HG02798 (cell line): ENCODE measurements at regions not wholly inside any gene's neighbourhood (a gene's known extent, or its start where the extent isn't known, plus 50 kb on each side); places are given as distances from the start of the nearest gene placed in this dataset.
"Not testable (repeated sequence)": the region's sequence is repeated elsewhere in the genome, so short reads cannot be mapped to it uniquely, and the experiment has no call there.

Source experiments
- ATAC-seq: cut with Tn5 transposase; IDR thresholded peaks from one replicate; pipeline ENCODE4 v1.9.1; 2021; ENCODE audit warnings: mild to moderate bottlenecking; ENCODE audit not compliant: unreplicated experiment, poor library complexity

DNA sequence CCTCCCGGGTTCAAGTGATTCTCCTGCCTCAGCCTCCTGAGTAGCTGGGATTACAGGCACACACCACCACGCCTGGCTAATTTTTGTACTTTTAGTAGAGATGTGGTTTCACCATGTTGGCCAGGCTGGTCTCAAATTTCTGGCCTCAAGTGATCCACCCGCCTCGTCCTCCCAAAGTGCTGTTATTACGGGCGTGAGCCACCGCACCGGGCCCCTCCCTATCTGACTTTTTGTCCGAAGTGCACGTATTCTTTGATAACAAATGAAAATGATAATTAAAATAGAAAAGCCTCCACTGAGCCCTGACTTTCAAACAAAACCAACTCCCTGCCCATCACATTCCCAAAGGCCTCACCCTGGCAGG, 278.6 kb downstream of the TTC6 start:
- ATAC-seq = not testable (repeated sequence)

DNA sequence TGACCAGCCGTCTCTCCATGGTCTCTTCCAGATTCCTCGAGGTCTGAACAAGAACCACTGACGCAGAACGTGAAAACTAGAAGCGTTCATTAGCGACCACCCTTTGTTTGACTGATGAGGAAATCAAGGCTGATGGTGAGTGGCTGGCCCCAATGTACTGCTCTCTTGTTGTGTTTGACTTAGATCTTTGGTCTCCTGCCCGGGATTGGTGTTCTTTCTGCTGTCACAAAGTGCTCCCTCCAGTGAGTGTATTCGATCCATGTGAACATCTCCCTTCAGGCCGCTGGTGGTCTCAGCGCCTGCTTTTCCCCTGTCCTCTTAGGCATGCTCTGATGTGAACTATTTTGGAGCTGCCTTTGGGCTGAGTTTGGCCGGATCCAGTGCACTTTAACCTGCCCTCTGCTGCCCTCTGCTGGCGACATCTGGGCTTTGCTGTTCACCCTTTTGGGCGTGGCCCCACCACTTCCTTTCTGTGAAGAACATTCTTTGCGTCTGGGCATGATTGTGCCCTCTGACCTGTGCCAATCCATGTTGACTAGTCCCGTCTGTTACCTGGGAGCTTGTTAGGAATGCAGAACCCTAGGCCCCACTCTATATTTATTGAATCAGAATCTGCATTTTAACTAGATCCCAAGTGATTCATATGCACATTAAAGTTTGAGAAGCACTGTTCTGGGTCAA, 279.1 kb downstream of the TTC6 start:
- ATAC-seq = peak; percentile 92

DNA sequence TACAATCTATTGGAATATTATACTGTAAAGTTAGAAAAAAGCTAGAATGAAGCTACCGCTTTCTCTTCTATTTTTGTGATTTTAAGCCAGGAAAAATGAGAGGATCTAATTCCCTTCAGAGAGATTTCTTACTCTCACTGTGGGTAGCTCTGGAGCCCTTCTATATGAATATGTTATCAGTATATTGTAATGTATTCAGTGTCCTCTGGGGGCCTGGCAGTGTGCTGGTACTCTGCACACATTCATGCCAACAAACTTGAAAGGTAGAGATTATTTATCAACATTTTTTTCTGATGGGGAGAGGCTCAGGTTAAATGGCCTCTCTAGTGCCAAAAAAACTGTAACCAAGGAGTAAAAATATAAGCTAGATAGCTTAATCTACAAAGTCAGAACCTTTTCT, 292.8 kb downstream of the TTC6 start:
- no peak for ATAC-seq

DNA sequence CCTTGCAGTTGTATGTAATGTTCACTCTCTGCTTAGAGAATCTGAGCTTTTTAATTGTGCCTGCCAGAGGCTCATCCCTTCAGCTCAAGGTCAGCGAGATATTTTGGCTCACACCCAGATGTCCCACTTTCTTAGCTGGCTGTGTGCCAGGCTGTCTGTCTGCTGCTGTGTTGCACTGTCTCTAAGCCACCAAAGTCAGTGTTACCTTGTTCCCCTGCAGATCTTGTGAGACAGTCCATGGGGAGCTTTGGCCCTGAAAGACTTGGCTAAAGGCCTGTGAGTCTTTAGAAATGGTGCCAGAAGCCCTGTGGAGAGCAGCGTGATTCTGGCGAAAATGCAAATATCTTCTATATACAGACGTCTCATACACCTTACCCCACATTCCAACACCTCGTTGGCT, 293.7 kb downstream of the TTC6 start:
- ATAC-seq = no peak

DNA sequence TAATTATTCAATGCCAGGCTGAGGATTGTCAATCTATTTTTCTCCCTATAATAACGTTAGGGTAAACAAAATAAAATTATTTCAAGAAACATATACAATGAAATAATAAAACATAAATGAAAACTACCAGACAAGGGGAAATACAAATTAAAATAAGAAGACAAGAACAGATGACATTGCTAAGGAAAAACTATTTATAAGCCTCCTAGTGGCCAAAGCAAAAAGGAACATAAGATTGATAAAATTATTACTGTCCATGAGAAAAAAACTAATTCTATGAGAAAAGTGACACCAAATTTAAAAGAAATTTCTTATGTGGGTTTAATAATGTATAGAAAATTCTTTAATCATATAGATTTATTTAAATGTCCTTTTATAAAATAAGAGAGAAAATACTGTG, 294.7 kb downstream of the TTC6 start:
- ATAC-seq = no peak

DNA sequence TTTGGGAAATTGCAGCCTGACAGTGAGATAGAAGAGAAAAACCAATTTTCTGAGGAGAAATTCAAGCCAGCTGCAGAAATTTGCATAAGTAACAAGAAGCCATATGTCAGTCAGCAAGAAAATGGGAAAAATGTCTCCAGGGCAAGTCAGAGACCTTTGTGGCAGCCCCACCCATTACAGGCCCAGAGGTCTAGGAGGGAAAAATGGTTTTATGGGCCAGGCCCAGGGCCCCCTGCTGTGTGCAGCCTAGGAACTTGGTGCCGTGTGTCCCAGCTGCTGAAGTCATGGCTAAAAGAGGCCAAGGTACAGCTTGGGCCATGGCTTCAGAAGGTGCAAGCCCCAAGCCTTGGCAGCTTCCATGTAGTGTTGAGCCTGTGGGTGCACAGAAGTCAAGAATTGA, 296.1 kb downstream of the TTC6 start:
- not testable (repeated sequence) for ATAC-seq

DNA sequence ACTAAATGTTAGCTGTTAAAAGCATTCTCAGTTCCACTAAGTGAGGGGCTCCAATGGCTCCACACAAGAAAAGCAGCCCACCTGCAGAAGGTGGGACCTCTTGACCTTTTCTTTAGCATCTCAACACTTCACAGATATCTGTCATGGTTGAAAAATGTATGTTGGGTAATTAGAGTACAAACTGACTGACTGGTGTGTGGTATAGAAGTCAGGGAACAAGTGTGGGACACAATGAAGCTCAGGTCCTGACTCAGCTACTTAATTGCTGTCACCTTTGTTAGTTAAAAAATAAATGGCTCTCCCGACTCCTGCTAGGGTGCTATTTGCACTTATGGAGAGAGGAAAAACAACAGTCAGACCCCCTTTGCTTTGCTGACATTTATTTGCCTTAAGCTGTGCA, 299.0 kb downstream of the TTC6 start:
- no peak for ATAC-seq

DNA sequence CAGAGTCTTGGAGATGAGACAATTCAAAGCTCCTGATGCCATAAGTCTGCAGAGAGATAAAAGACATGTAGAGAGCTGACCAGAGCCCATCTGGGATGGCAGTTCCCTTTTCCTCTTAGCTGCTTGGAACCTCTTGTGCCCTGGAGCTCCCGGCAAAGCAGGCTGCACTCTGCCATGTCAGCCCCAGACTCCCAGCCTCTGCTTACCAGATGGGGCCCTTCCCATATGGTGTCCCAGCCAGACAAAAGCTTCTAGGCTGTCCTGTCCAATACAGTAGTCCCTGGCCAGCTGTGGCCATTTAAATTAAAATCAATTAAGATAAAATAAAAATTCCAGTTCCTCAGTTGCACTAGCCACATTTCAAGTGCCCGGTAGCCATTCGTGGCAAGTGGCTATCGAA, 303.9 kb downstream of the TTC6 start:
- ATAC-seq = no peak

DNA sequence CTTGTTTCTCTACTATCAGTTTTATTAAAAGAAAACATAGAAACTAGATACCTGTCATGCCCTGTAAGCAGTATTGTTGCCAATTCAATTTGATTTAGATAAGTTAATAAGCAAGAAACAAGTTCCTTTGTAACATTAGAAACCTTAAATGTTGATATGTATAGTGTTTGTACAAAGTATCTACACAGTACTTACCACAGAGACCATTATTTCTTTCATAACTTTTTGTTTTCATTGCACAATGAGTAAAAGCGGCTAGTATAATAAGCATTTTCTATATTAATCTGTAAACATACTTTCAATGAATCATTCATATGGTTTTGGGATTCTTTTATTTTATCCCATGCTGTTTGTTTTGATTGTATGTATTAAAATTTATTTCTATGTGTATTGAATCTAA, 305.1 kb downstream of the TTC6 start:
- no peak for ATAC-seq

DNA sequence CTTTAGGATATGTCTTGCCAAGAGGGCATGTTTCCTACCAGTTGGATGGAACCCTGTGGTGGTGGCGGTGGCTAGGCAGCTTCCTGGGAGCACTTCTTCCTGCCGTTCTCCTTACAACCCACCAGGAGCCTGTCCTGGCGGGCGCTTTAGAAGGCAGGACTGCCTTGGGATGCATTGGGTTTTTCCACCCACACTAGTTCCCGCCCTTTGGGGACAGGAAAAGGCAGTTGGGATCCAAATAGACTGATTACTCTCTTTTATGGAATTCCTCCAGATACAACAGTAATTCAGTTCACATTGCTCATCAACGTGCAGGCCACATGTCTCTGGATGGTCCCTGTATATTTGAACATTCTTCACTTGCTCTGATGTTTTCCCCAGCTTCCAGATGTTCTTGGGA, 305.7 kb upstream of the SSTR1 start:
- ATAC-seq = no peak

DNA sequence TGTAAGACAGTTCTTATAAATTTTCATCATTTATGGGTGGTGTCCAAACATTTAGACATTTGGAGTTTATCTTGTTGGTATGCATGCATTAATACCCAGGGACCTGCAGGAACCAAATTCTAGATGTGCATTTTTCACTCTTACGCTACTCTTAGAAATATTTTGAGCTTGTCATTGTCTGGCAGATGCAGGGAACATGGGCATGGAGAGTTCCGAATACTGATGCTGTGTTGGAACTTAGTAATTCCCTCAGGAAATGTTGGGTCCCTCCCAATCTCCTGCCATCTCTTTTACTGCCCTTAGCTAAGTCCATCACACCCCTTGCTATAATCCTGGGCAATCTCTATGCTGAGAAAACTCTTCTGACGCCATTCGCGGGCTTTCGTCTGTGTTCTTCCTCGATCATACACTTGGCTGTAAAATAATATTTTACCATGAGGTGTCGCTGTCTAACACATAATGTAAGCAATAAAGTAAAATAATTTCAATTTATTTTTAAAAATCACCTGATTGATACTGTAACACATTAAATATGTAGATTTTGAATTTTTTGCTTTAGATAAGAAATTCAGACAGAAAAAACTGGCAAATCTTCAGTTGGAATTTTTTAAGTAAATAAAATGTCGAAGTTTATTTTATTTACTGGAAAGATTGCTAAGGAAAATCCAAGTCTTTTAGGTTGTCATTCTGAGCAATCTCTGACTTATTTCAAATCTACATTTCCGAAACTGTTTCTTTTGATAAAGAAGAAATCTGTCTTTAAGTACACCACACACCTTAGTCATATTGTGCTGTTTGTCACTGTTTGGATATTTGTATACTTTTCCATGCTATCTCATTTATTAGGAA, 304.1 kb upstream of the SSTR1 start:
- no peak for ATAC-seq

DNA sequence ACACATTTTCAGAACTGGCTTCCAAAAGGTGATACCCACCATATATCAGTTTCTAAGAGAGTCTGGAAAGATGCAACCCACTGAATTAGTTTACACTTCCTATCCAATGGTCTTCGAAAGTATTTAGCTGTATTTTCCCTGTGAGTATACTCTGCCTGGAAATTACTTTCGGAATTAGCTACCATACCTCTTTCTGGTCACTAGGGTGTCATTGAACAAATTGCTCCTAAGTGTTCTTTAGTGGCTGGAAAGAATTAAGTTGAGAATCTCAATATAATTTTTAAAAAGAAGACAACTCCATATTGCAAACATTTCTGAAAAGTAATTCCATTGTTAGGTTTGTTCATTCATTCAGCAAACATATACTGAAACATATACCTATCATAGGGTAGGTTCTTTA, 283.1 kb upstream of the SSTR1 start:
- ATAC-seq = no peak

DNA sequence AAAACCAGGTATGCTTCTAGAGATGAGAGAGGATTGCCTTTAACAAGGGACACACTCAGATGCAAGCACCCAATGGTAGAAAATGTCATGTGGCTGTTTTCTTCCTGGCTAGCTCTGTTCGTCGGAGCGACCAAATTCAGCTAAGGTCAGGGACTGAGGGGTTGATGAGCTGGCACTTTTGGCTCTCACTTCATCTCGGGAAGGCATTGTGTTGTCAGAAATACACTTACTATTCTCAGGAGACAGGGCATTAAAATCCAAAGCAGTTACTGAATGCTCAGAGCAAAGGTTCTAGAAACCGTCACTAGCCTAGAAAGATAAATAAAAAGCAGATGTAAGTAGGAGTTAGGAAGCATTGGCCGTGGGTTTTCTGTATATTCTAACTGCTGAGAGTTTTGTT, 275.7 kb upstream of the SSTR1 start:
- ATAC-seq = no peak

DNA sequence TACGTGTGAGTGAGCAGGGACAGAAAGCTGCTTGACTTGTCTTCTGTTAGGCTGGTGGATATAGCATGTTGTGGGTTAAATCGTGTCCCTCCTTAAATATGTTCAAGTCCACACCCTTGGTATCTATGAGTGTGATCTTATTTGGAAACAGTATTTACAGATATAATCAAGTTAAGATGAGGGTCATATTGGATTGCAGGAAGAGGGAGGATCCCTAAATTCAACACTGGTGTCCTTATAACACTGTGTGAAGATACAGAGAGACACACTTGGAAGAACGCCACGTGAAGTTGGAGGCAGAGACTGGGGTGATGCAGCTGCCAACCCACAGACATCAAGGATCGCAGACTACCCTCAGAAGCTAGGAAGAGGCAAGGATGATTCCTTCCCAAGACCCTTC, 275.2 kb upstream of the SSTR1 start:
- ATAC-seq = no peak

DNA sequence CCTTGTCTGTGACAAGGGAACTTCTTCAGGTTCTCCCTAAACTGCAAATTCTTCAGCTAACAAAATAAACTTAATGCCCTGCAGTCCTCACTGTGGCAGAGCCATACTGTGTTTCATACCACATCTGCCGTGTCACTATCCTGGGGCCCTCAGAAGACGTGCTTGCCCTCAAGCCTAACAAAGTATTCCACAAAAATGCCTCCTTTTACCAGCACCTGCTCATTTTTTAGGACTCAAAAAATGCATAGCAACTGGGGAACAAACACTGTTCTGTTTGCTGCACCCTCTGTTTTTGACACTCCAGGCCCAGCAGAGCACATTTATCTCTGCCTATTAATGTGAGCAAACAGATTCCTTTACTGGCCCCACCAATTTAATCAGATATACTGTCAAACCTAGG, 270.7 kb upstream of the SSTR1 start:
- no peak for ATAC-seq

DNA sequence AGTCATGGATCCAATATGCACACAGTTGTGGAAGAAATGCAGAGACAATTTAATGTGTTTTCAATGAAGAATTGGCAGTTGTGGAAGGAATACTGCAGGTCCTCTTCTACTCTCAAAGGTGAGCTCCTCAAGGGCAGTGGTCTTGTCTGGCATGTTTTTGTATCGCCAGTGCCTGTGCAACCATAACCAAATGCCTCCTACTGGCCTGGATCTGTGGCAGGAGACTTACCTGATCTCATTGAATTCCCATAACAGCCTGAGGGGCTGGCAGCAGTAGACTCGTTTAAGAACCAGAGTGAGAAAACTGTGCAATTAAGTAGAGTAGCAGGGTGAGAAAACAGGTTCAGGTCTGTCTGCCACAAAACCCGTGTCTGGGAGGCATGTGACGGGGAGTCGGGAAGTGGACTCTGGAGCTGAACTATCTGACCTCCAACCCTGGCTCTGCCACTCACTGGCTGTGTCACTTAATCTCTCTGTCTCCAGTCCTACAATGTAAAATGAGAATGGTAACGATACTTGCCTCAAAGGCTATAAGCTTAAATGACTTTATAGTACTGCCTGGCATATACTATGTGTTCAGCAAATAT, 268.2 kb upstream of the SSTR1 start:
- no peak for ATAC-seq

DNA sequence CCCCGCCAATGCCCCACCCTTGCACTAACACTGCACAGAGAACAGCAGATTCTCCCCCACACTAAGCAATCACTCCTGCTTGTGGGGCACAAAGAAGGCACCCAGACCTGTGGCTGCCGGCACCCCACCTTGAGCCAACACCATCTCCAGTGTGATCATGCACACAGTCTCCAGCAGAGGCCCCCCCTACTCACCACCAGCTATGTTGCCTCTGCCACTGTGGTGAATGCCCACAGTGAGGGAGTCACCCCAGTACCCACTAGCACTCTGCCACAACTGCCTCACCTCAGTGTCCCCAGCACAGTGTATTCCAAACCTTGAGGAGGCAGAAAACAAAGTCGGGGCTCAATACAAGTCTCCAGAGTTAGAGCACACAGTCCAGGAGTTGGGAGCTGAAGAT, 261.7 kb upstream of the SSTR1 start:
- ATAC-seq = no peak

DNA sequence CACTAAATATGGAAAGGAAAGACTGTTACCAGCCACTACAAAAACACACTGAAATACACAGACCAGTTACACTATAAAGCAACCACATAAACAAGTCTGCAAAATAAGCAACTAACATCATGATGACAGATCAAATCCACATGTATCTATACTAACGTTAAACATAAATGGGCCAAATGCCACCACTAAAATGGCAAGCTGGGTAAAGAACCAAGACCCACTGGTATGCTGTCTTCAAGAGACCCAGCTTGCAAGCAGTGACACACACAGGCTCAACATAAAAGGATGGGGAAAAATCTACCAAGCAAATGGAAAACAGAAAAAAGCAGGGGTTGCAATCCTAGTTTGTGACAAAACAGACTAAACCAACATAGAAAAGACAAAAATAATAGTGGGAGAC, 260.9 kb upstream of the SSTR1 start:
- ATAC-seq = no peak

DNA sequence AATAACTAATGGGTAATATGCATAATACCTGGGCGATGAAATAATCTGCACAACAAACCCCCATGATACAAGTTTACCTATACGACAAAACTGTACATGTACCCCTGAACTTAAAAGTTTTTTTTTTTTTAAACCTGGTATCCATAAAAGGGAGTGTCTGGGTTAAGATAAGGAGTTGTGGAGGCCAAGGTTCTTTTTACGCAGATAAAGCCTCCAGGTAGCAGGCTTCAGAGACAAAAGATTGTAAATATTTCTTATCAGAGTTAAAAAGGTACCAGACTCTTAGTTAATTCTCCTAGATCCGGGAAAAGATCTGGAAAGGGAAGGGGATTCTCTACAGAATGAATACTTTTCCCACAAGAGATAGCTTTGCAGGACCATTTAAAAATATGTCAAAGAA, 259.4 kb upstream of the SSTR1 start:
- no peak for ATAC-seq

DNA sequence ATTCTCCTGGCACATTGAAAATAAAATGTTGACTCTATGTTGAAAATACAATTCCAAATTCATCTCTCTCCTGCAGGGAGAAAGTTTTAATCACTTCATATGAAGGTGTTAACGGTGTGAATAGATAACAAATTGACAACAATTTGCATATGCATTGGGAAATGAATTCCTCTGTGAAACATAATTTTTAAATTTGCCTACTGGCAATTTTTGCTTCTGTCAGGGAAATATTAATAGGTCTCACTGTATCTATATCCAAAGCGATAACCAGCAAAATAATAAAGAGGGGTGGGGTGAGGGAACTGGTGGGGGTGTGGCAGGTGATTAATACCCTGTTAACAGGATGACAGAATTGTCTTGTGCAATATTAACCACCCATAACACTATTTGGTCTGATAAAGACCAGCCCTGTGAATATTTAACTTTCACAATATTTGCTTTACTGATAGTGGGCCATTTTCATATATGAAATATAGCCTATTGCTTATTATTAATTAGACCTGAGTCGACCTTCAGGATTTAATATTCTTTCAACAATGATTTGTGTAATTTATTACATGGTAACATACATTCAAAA, 239.0 kb upstream of the SSTR1 start:
- no peak for ATAC-seq

DNA sequence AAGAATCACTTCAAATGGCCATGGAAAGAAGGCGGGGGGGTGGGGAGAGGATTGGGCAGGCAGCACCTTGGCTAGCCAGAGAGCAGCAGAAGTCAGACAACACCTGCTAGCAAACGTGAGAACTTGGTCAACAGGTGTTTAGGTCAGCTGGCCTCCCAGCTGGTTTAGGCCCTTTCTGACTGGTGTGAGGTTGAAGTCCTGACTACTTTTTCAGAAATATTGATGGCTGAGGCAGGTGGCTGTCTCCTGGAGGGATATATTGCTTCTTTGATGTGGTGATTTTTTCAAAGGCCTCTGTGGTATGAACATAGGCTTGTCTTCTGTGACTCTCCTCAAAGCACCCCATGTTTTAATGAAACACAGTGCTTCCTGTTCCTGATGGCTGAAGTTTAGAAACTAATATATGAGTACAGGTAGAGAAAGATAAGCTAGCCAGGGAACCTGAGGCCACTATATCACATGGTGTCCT, 238.2 kb upstream of the SSTR1 start:
- ATAC-seq = no peak
